Trophoblast cell (in vitro differentiated cells and primary cell): ENCODE measurements at regions not wholly inside any gene's neighbourhood (a gene's known extent, or its start where the extent isn't known, plus 50 kb on each side); places are given as distances from the start of the nearest gene placed in this dataset.

Source experiments
- DNase-seq, 2 donors: peaks; one replicate each; pipeline ENCODE4 v3.0.0-alpha.2; 2016
- H2AFZ ChIP-seq: 2 replicates; pipeline ENCODE4 v1.6.1; 2013; ENCODE audit warnings: low read length, moderate library complexity, mild to moderate bottlenecking; ENCODE audit not compliant: insufficient read depth, poor library complexity
- H2AK5ac ChIP-seq: 2 replicates; pipeline ENCODE4 v1.6.1; 2013; ENCODE audit warnings: mild to moderate bottlenecking, low read length
- H2BK120ac ChIP-seq: 2 replicates; pipeline ENCODE4 v1.6.1; 2013; ENCODE audit warnings: low read length, mild to moderate bottlenecking, moderate library complexity; ENCODE audit not compliant: insufficient read depth, poor library complexity
- H2BK12ac ChIP-seq: 2 replicates; pipeline ENCODE4 v1.6.1; 2013; ENCODE audit warnings: mild to moderate bottlenecking, low read length, moderate library complexity
- H2BK5ac ChIP-seq: 2 replicates; pipeline ENCODE4 v1.6.1; 2013; ENCODE audit warnings: low read length, low read depth, moderate library complexity, mild to moderate bottlenecking; ENCODE audit not compliant: poor library complexity
- H3K14ac ChIP-seq: 2 replicates; pipeline ENCODE4 v1.6.1; 2013; ENCODE audit warnings: mild to moderate bottlenecking, low read length
- H3K18ac ChIP-seq: 2 replicates; pipeline ENCODE4 v1.6.1; 2013; ENCODE audit warnings: mild to moderate bottlenecking, low read length
- H3K23ac ChIP-seq: 2 replicates; pipeline ENCODE4 v1.6.1; 2013; ENCODE audit warnings: low read length
- H3K27ac ChIP-seq: 2 replicates; pipeline ENCODE4 v1.5.1; 2013; ENCODE audit warnings: low read depth, mild to moderate bottlenecking, inconsistent platforms, low read length, moderate library complexity
- H3K27me3 ChIP-seq: 2 replicates; pipeline ENCODE4 v1.6.1; 2013; ENCODE audit warnings: inconsistent platforms, mild to moderate bottlenecking, low read length, moderate library complexity; ENCODE audit not compliant: insufficient read depth
- H3K36me3 ChIP-seq, 2 experiments: 1 replicate in 1 of 2; 2 replicates in 1 of 2; pipeline ENCODE4 v1.6.1; 2013; ENCODE audit warnings: low read length in 2 of 2, mild to moderate bottlenecking in 2 of 2, moderate library complexity in 1 of 2; ENCODE audit not compliant: insufficient read depth in 2 of 2, control insufficient read depth in 1 of 2
- H3K4ac ChIP-seq: 2 replicates; pipeline ENCODE4 v1.6.1; 2013; ENCODE audit warnings: low read depth, mild to moderate bottlenecking, low read length, moderate library complexity
- H3K4me1 ChIP-seq, 2 experiments: 1 replicate in 1 of 2; 2 replicates in 1 of 2; pipeline ENCODE4 v1.6.1; 2013; ENCODE audit warnings: low read length in 2 of 2, mild to moderate bottlenecking in 2 of 2, moderate library complexity in 1 of 2; ENCODE audit not compliant: insufficient read depth in 2 of 2, control insufficient read depth in 1 of 2
- H3K4me2 ChIP-seq: 2 replicates; pipeline ENCODE4 v1.6.1; 2013; ENCODE audit warnings: inconsistent platforms, mild to moderate bottlenecking, low read length, moderate library complexity
- H3K4me3 ChIP-seq: 2 replicates; pipeline ENCODE4 v1.5.1; 2013; ENCODE audit warnings: mild to moderate bottlenecking, low read depth, low read length, inconsistent platforms
- H3K79me1 ChIP-seq: one replicate; pipeline ENCODE4 v1.6.1; 2013; ENCODE audit warnings: low read length
- H3K79me2 ChIP-seq: 2 replicates; pipeline ENCODE4 v1.6.1; 2013; ENCODE audit warnings: low read length, mild to moderate bottlenecking; ENCODE audit not compliant: control insufficient read depth, insufficient read depth, poor library complexity
- H3K9ac ChIP-seq: 2 replicates; pipeline ENCODE4 v1.6.1; 2013; ENCODE audit warnings: mild to moderate bottlenecking, low read length
- H3K9me3 ChIP-seq: 2 replicates; pipeline ENCODE4 v1.6.1; 2013; ENCODE audit warnings: low read depth, mild to moderate bottlenecking, control low read depth, inconsistent platforms, low read length; ENCODE audit not compliant: insufficient read depth
- H4K12ac ChIP-seq: 2 replicates; pipeline ENCODE4 v1.6.1; 2013; ENCODE audit warnings: low read depth, mild to moderate bottlenecking, low read length, moderate library complexity
- H4K8ac ChIP-seq: 2 replicates; pipeline ENCODE4 v1.6.1; 2013; ENCODE audit warnings: low read depth, mild to moderate bottlenecking, low read length, moderate library complexity
- H4K91ac ChIP-seq: one replicate; pipeline ENCODE4 v1.6.1; 2013; ENCODE audit warnings: low read depth, mild to moderate bottlenecking, low read length, moderate library complexity
- WGBS: extraction: QIAGEN DNeasy Blood & Tissue Kit; methylation state at CpG from one replicate; pipeline ENCODE4 v1.1.7; 2013; ENCODE audit warnings: missing lambda C conversion rate; ENCODE audit not compliant: insufficient read length, insufficient coverage; ENCODE audit errors: extremely low coverage; 5-methylcytosine and 5-hydroxymethylcytosine counted together

DNA sequence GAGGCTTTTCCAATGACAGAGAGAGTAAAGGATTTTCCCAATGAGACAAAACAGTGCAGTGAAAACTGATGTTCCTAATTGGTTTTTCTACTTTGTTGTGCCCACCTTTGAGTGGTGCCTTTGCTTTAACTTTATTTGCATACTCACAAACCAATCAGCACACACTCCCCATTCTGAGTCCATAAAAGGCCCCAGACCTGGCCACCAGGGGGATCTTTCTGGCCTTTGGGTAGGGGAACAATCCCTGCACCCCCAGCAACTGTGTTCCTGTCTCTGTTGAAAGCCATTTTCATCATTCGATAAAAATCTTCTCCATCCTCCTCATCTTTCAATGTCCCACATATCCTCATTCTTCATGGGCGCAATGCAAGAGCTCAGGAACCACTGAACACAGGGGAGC lies 252.8 kb downstream of the B3GLCT start:
- H3K9me3 ChIP-seq: no peaks in the 10 kb centered on the region
- H4K12ac ChIP-seq: no peak overlapping the region

GRCh38 chr13:31455581-31455980 lies 255.8 kb downstream of the B3GLCT start:
- H2AFZ ChIP-seq: no peak overlapping the region
- no peak overlapping the region for H2AK5ac ChIP-seq

More for the DNA sequence above, 252.8 kb downstream of the B3GLCT start:
- Histone ChIP-seq H3K79me1 (no peaks in the 10 kb centered on the region), H3K27ac (no peak overlapping the region), H4K91ac (no peak overlapping the region), H2BK5ac (no peak overlapping the region), H3K4me3 (no peak overlapping the region), H3K18ac (no peak overlapping the region), H2BK120ac (no peak overlapping the region), H2AK5ac (no peak overlapping the region), H3K27me3 (no peaks in the 10 kb centered on the region), H3K4me2 (no peak overlapping the region), H3K4ac (no peak overlapping the region), H3K14ac (no peak overlapping the region), H2AFZ (no peak overlapping the region), H3K79me2 (no peaks in the 10 kb centered on the region), H4K8ac (no peak overlapping the region), H3K9ac (no peak overlapping the region), H3K23ac (no peak overlapping the region), H3K36me3 (no peaks in the 10 kb centered on the region), H2BK12ac (no peak overlapping the region), H3K4me1 (no peaks in the 10 kb centered on the region)
- 100% methylated on average over 1 of the region's 2 CpGs for WGBS
- no peak for DNase-seq

DNA sequence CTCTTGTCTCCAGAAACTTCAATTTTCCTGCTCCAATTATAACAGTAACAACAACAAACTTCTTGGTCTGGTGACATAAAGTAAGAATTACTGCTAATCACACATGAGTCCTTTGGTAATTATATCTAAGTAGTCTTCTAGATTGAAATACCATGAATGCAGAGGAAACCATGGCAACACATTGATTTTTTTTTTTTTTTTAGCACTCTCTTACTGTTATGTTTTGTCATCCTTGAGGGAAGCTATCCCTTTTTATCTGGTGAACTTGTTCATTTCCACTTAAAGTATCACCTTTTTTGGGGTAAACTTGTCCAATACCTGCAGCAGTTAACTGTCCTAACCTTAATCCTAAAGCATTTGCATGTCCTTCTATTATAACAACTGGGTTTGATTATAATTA lies 256.3 kb downstream of the B3GLCT start:
- Histone ChIP-seq H3K9me3 (peaks cover 2% of the 10 kb centered on the region), H2BK5ac (no peak overlapping the region), H3K27ac (no peak overlapping the region), H3K4ac (no peak overlapping the region), H4K12ac (no peak overlapping the region), H4K91ac (no peak overlapping the region), H2BK120ac (no peak overlapping the region), H3K23ac (no peak overlapping the region), H3K36me3 (no peaks in the 10 kb centered on the region), H3K79me1 (no peaks in the 10 kb centered on the region), H3K4me3 (no peak overlapping the region), H2AFZ (no peak overlapping the region), H3K4me1 (no peaks in the 10 kb centered on the region), H3K14ac (no peak overlapping the region), H3K18ac (no peak overlapping the region), H3K27me3 (no peaks in the 10 kb centered on the region), H2AK5ac (no peak overlapping the region), H3K9ac (no peak overlapping the region), H3K79me2 (no peaks in the 10 kb centered on the region), H3K4me2 (no peak overlapping the region), H4K8ac (no peak overlapping the region), H2BK12ac (no peak overlapping the region)
- no peak for DNase-seq

More at GRCh38 chr13:31455581-31455980, 255.8 kb downstream of the B3GLCT start:
- no peak overlapping the region for H2BK12ac ChIP-seq
- peaks cover 2% of the 10 kb centered on the region for H3K9me3 ChIP-seq
- H3K9ac ChIP-seq: no peak overlapping the region
- no peaks in the 10 kb centered on the region for H3K79me1 ChIP-seq
- no peak overlapping the region for H3K4me2 ChIP-seq
- H3K4ac ChIP-seq: no peak overlapping the region
- no peaks in the 10 kb centered on the region for H3K4me1 ChIP-seq
- H3K4me3 ChIP-seq: no peak overlapping the region
- no peaks in the 10 kb centered on the region for H3K36me3 ChIP-seq
- H3K14ac ChIP-seq: no peak overlapping the region
- H4K12ac ChIP-seq: no peak overlapping the region
- no peak overlapping the region for H4K91ac ChIP-seq
- no peak overlapping the region for H2BK120ac ChIP-seq
- H3K23ac ChIP-seq: no peak overlapping the region
- no peak overlapping the region for H3K18ac ChIP-seq
- no peak overlapping the region for H2BK5ac ChIP-seq
- H3K79me2 ChIP-seq: no peaks in the 10 kb centered on the region
- H3K27me3 ChIP-seq: no peaks in the 10 kb centered on the region
- H4K8ac ChIP-seq: no peak overlapping the region
- H3K27ac ChIP-seq: no peak overlapping the region
- no peak for DNase-seq

DNA sequence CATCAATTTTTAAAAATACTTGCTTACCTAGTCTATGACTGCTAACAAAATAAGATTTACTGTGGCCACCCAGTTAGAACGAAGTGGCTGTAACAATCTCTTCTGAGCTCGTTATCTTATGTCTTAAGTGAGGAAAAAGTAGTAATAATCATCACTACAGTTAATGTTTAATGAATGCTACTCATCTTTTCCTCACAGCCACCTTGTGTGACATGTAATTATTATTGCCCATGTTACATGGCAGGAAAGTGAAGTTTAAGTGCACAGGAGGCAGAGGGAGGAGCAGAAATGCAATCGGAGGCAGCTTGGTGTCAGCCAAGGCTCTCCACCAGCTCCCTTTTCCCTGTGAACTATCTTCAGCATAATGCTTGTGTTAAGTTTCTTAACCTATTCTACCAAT lies 260.3 kb downstream of the B3GLCT start:
- H3K79me2 ChIP-seq: no peaks in the 10 kb centered on the region
- H2BK5ac ChIP-seq: no peak overlapping the region
- WGBS: no CpG with 5 or more reads among the region's 3 CpGs
- H3K4ac ChIP-seq: no peak overlapping the region
- H2BK12ac ChIP-seq: no peak overlapping the region
- H3K14ac ChIP-seq: no peak overlapping the region
- no peaks in the 10 kb centered on the region for H3K4me1 ChIP-seq
- no peak overlapping the region for H3K18ac ChIP-seq
- no peak overlapping the region for H2BK120ac ChIP-seq
- H3K27me3 ChIP-seq: no peaks in the 10 kb centered on the region
- no peak overlapping the region for H3K4me3 ChIP-seq
- H3K9ac ChIP-seq: no peak overlapping the region
- no peak overlapping the region for H3K27ac ChIP-seq
- no peak overlapping the region for H4K91ac ChIP-seq
- no peak overlapping the region for H3K4me2 ChIP-seq
- no peaks in the 10 kb centered on the region for H3K36me3 ChIP-seq
- no peak overlapping the region for H4K12ac ChIP-seq
- H3K23ac ChIP-seq: no peak overlapping the region
- no peak for DNase-seq
- H4K8ac ChIP-seq: no peak overlapping the region
- no peak overlapping the region for H2AK5ac ChIP-seq
- peaks cover 2% of the 10 kb centered on the region for H3K9me3 ChIP-seq
- H3K79me1 ChIP-seq: no peaks in the 10 kb centered on the region
- no peak overlapping the region for H2AFZ ChIP-seq

GRCh38 chr13:31461923-31462322 lies 262.1 kb downstream of the B3GLCT start:
- Histone ChIP-seq H4K8ac (no peak overlapping the region), H3K9ac (no peak overlapping the region), H2AK5ac (no peak overlapping the region), H3K14ac (no peak overlapping the region), H3K27me3 (no peaks in the 10 kb centered on the region), H3K4me3 (no peak overlapping the region), H3K79me2 (no peaks in the 10 kb centered on the region), H3K27ac (no peak overlapping the region), H4K12ac (no peak overlapping the region), H2BK12ac (no peak overlapping the region), H2AFZ (no peak overlapping the region), H2BK120ac (no peak overlapping the region), H2BK5ac (no peak overlapping the region), H3K18ac (no peak overlapping the region), H4K91ac (no peak overlapping the region), H3K23ac (no peak overlapping the region), H3K4ac (no peak overlapping the region), H3K9me3 (peaks cover 2% of the 10 kb centered on the region), H3K4me1 (no peaks in the 10 kb centered on the region), H3K79me1 (no peaks in the 10 kb centered on the region), H3K4me2 (no peak overlapping the region), H3K36me3 (no peaks in the 10 kb centered on the region)
- WGBS: no CpG with 5 or more reads among the region's 5 CpGs
- no peak for DNase-seq
